K562 (cell line): ENCODE measurements at regions not wholly inside any gene's neighbourhood (a gene's known extent, or its start where the extent isn't known, plus 50 kb on each side); places are given as distances from the start of the nearest gene placed in this dataset.

ENCODE experiments used
- ATAC-seq: fragments of 200-7000 bp; cut with Tn5 transposase; 3 replicates; pipeline ENCODE4 v1.9.1; 2020; ENCODE audit warnings: moderate library complexity
- BruUV-seq: library from RNA; stranded (reverse); fragments of 400-500 nt; replicated peaks from 2 replicates; lab custom pipeline; 2021; lab: Mats Ljungman, UMichigan
- CTCF ChIA-PET: fragments of 300-600 bp; formaldehyde crosslinking; extraction: SDS; loops from one replicate; lab custom pipeline; 2021; ENCODE audit warnings: low intra/inter-chr PET ratio; lab: Yijun Ruan, JAX
- POLR2A ChIA-PET: fragments of 300-600, 350-650 bp; sonication (Branson Sonifier 250); formaldehyde crosslinking; extraction: SDS; loops from one replicate; lab custom pipeline; 2021; ENCODE audit warnings: antibody characterized with exemption, inconsistent platforms; lab: Yijun Ruan, JAX
- DNase-seq, 4 experiments: peaks; one replicate each; pipeline versions ENCODE4 v3.0.0 to v3.0.0-alpha.2; 2011 to 2018; ENCODE audit warnings: low spot score in 3 of 4, mixed read lengths in 3 of 4; ENCODE audit errors: extremely low read depth in 1 of 4
- FAIRE-seq: peaks from 2 replicates; lab custom pipeline; 2011; peaks lifted over from hg19 to GRCh38; lab: Jason Lieb, UNC
- H2AFZ ChIP-seq: 2 replicates; pipeline ENCODE4 v1.6.0; 2011; ENCODE audit warnings: low read depth, low read length, control low read depth, inconsistent platforms
- H3K27ac ChIP-seq: fragments of 200-600 bp; 3 replicates; pipeline ENCODE4 v1.8.0; 2011; ENCODE audit warnings: low read depth, mild to moderate bottlenecking, control low read depth, inconsistent platforms, low read length, moderate library complexity, mixed read lengths; ENCODE audit errors: extremely low read depth
- H3K27me3 ChIP-seq, 2 experiments: fragments of 300-600 bp in 1 of 2; 2 replicates in 1 of 2; 3 replicates in 1 of 2; pipeline versions ENCODE4 v1.6.0 to v1.8.0; 2011; ENCODE audit warnings: inconsistent platforms in 2 of 2, low read length in 2 of 2, mild to moderate bottlenecking in 1 of 2, mixed read lengths in 1 of 2, moderate library complexity in 1 of 2; ENCODE audit not compliant: control insufficient read depth in 2 of 2, insufficient read depth in 2 of 2
- H3K36me3 ChIP-seq: fragments of 300-600 bp; 3 replicates; pipeline ENCODE4 v1.8.0; 2011; ENCODE audit warnings: mild to moderate bottlenecking, low read length, inconsistent platforms; ENCODE audit not compliant: control insufficient read depth, insufficient read depth
- H3K4me1 ChIP-seq, 2 experiments: fragments of 200-600 bp in 1 of 2; replicated peaks in 1 of 2; 2 replicates in 1 of 2; 3 replicates in 1 of 2; pipeline versions ENCODE4 v1.5.1 to v1.8.0; 2011; ENCODE audit warnings: inconsistent platforms in 2 of 2, low read length in 2 of 2, mild to moderate bottlenecking in 1 of 2, mixed read lengths in 1 of 2, moderate library complexity in 1 of 2; ENCODE audit not compliant: control insufficient read depth in 2 of 2, insufficient read depth in 2 of 2
- H3K4me2 ChIP-seq: 2 replicates; pipeline ENCODE4 v1.6.1; 2011; ENCODE audit warnings: low read length, control low read depth, inconsistent platforms, mixed read lengths; ENCODE audit not compliant: insufficient read depth
- H3K4me3 ChIP-seq: fragments of 200-600 bp; sonication (generic), shearing (Covaris generic); 2 replicates; pipeline ENCODE4 v1.5.1; 2016; ENCODE audit warnings: control low read depth, inconsistent platforms
- H3K79me2 ChIP-seq: fragments of 200-600 bp; 3 replicates; pipeline ENCODE4 v1.8.0; 2011; ENCODE audit warnings: low read length, inconsistent platforms; ENCODE audit not compliant: control insufficient read depth, insufficient read depth
- H3K9ac ChIP-seq, 2 experiments: 2 replicates each; pipeline versions ENCODE4 v1.6.0 to v1.6.1; 2011; ENCODE audit warnings: low read depth in 2 of 2, low read length in 2 of 2, control low read depth in 1 of 2, inconsistent platforms in 1 of 2, mild to moderate bottlenecking in 1 of 2, mixed read lengths in 1 of 2; ENCODE audit not compliant: insufficient read depth in 1 of 2
- H3K9me1 ChIP-seq: one replicate; pipeline ENCODE4 v1.6.0; 2011; ENCODE audit warnings: inconsistent platforms, mild to moderate bottlenecking, low read length, moderate library complexity; ENCODE audit not compliant: control insufficient read depth, insufficient read depth
- H3K9me3 ChIP-seq: replicated peaks from 2 replicates; pipeline ENCODE4 v1.5.1; 2011; ENCODE audit warnings: low read depth, low read length, inconsistent platforms; ENCODE audit not compliant: control insufficient read depth, insufficient read depth
- H4K20me1 ChIP-seq: replicated peaks from 2 replicates; pipeline ENCODE4 v1.6.1; 2011; ENCODE audit warnings: low read length, inconsistent platforms, mixed read lengths; ENCODE audit not compliant: control insufficient read depth, insufficient read depth
- CREB3L1 ChIP-seq: fragments of 450-650 bp; IDR thresholded peaks from 2 replicates; pipeline ENCODE4 v1.6.1; 2014; ENCODE audit warnings: low read depth, mild to moderate bottlenecking, moderate library complexity, borderline replicate concordance
- ETV1 ChIP-seq: fragments of 450-650 bp; conservative IDR thresholded peaks from 2 replicates; pipeline ENCODE4 v1.6.1; 2016; ENCODE audit warnings: missing genetic modification characterization, control low read depth, low read depth, missing compliant biosample characterization
- GATA2 ChIP-seq: sonication (generic); formaldehyde crosslinking; IDR thresholded peaks from 2 replicates; pipeline ENCODE4 v1.4.0; 2020; ENCODE audit warnings: mild to moderate bottlenecking, missing genetic modification reagents
- ID3 ChIP-seq, 2 experiments: fragments of 250-450 bp in 1 of 2; fragments of 450-650 bp in 1 of 2; sonication (Bioruptor Pico) in 1 of 2; IDR thresholded peaks; 2 replicates each; pipeline versions ENCODE4 v1.6.1 to v1.8.0; 2016 to 2021; ENCODE audit warnings: mild to moderate bottlenecking in 2 of 2, moderate library complexity in 2 of 2, missing compliant biosample characterization in 1 of 2, missing genetic modification characterization in 1 of 2
- KLF6 ChIP-seq: fragments of 250-450 bp; sonication (Bioruptor Pico); IDR thresholded peaks from 2 replicates; pipeline ENCODE4 v1.4.0; 2020; ENCODE audit warnings: mild to moderate bottlenecking, moderate library complexity, borderline replicate concordance
- MLLT1 ChIP-seq, 2 experiments: fragments of 450-650 bp; IDR thresholded peaks; 2 replicates each; pipeline ENCODE4 v1.6.1; 2016
- NKRF ChIP-seq: fragments of 450-650 bp; IDR thresholded peaks from 2 replicates; pipeline ENCODE4 v1.6.1; 2016; ENCODE audit warnings: borderline replicate concordance
- POLR3G ChIP-seq: IDR thresholded peaks from 2 replicates; pipeline ENCODE4 v1.6.1; 2011; ENCODE audit not compliant: insufficient read length, insufficient replicate concordance; ENCODE audit errors: extremely low read depth
- RBFOX2 ChIP-seq: fragments of 200-400 bp; formaldehyde crosslinking; IDR thresholded peaks from 2 replicates; pipeline ENCODE4 v1.6.1; 2017; ENCODE audit warnings: low read depth, mild to moderate bottlenecking, low read length, moderate library complexity
- TEAD1 ChIP-seq, 2 experiments: fragments of 450-650 bp in 1 of 2; sonication (generic) in 1 of 2; formaldehyde crosslinking; IDR thresholded peaks; 2 replicates each; pipeline versions ENCODE4 v1.4.0 to v1.8.0; 2020 to 2022; ENCODE audit warnings: mild to moderate bottlenecking in 2 of 2, missing genetic modification reagents in 1 of 2
- USF1 ChIP-seq: sonication (generic); formaldehyde crosslinking; IDR thresholded peaks from 2 replicates; pipeline ENCODE4 v1.9.0; 2022; ENCODE audit warnings: mild to moderate bottlenecking, missing genetic modification reagents
- ZBTB1 ChIP-seq: sonication (generic); formaldehyde crosslinking; IDR thresholded peaks from 2 replicates; pipeline ENCODE4 v1.8.1; 2023; ENCODE audit warnings: missing genetic modification reagents, low read depth, mild to moderate bottlenecking, borderline replicate concordance
- ZBTB9 ChIP-seq: fragments of 450-650 bp; formaldehyde crosslinking; IDR thresholded peaks from 2 replicates; pipeline ENCODE4 v1.4.0; 2020; ENCODE audit warnings: mild to moderate bottlenecking, moderate library complexity
- ZNF232 ChIP-seq: sonication (generic); formaldehyde crosslinking; IDR thresholded peaks from 2 replicates; pipeline ENCODE4 v1.8.0; 2022; ENCODE audit warnings: mild to moderate bottlenecking, missing genetic modification reagents
- ZNF324 ChIP-seq: fragments of 250-450 bp; sonication (Bioruptor Pico); IDR thresholded peaks from 2 replicates; pipeline ENCODE4 v1.4.0; 2020; ENCODE audit warnings: mild to moderate bottlenecking
- WGBS: fragments of 100-300 bp; shearing (Covaris generic); methylation state at CpG from one replicate; pipeline ENCODE4 v1.1.6; 2016; ENCODE audit warnings: low coverage, mixed read lengths; ENCODE audit not compliant: insufficient coverage; ENCODE audit errors: missing lambda C conversion rate; 5-methylcytosine and 5-hydroxymethylcytosine counted together
- in situ Hi-C: fragments of 300-500 bp; cut with MboI; formaldehyde crosslinking; loops from 4 replicates; pipeline ENCODE4 v1.15.0; 2018; ENCODE audit warnings: inconsistent platforms, mixed read lengths
- intact Hi-C: fragments of 100-400 bp; cut with micrococcal nuclease; formaldehyde crosslinking; loops from 2 replicates; pipeline ENCODE4 v1.14.2; 2022

GRCh38 chr6:82840571-82840970 is 225.1 kb downstream of the UBE3D start:
- no peak for TF ChIP-seq ZBTB9 (CRISPR knock-in tag)
- no peak for TF ChIP-seq KLF6
- no peak for TF ChIP-seq ETV1 (tag)
- no peak for TF ChIP-seq MLLT1 (IDR thresholded peaks at IDR 0.05)
- TF ChIP-seq RBFOX2 = no peak
- TF ChIP-seq ID3 (CRISPR knock-in tag; IDR thresholded peaks at IDR 0.05) = no peak
- TF ChIP-seq ID3 (tag; IDR thresholded peaks at IDR 0.05) = no peak
- TF ChIP-seq ZBTB1 (CRISPR knock-in tag) = no peak
- TF ChIP-seq ZNF324 (CRISPR knock-in tag) = no peak
- TF ChIP-seq USF1 (CRISPR knock-in tag) = no peak
- no peak for TF ChIP-seq POLR3G
- TF ChIP-seq TEAD1 (CRISPR knock-in tag; IDR thresholded peaks at IDR 0.05) = no peak
- no peak for TF ChIP-seq NKRF
- TF ChIP-seq CREB3L1 = no peak
- TF ChIP-seq ZNF232 (CRISPR knock-in tag) = no peak
- no peak for TF ChIP-seq GATA2
- TF ChIP-seq, all 486 proteins: peak for 0
- Histone ChIP-seq H3K9me3 (peaks cover 3% of the 10 kb centered on the region; the same call in 1 of the 2 replicates), H3K9ac (no peak overlapping the region), H3K27ac (no peak overlapping the region), H3K79me2 (no peaks in the 10 kb centered on the region), H3K4me1 (peaks cover 0 to 8% of the 10 kb centered on the region in 2 experiments; a peak in 2 of 5 replicates), H3K4me3 (no peak overlapping the region), H3K4me2 (no peak overlapping the region), H3K27me3 (no peaks in the 10 kb centered on the region), H3K36me3 (no peaks in the 10 kb centered on the region), H2AFZ (no peak overlapping the region), H3K9me1 (no peaks in the 10 kb centered on the region), H4K20me1 (no peaks in the 10 kb centered on the region)
- in situ Hi-C loops (no loop called here), intact Hi-C loops (no loop called here)
- ChIA-PET POLR2A (no interaction called here), CTCF (no interaction called here)
- DNase-seq (no peak), ATAC-seq (no peak), FAIRE-seq (no peak)
- BruUV-seq = no TSS peak
- WGBS = 76% methylated on average over 1 of the region's 1 CpG
